Upper lobe of left lung (tissue), 4 donors: ENCODE measurements at regions not wholly inside any gene's neighbourhood (a gene's known extent, or its start where the extent isn't known, plus 50 kb on each side); places are given as distances from the start of the nearest gene placed in this dataset.

Experiments
- POLR2A ChIP-seq, 4 donors: fragments of 450-650 bp; IDR thresholded peaks; one replicate each; pipeline ENCODE4 v1.5.1; 2016 to 2017; ENCODE audit warnings: antibody characterized with exemption in 4 of 4, mild to moderate bottlenecking in 2 of 4
- TF ChIP-seq, protein P1 (sequence below), 6 experiments: fragments of 450-650 bp in 4 of 6; fragments of 200-600 bp in 2 of 6; sonication (generic) in 2 of 6; IDR thresholded peaks; one replicate each; pipeline ENCODE4 v1.5.1; 2016 to 2019; ENCODE audit warnings: antibody characterized with exemption in 6 of 6

- TF ChIP-seq, protein P1, sequence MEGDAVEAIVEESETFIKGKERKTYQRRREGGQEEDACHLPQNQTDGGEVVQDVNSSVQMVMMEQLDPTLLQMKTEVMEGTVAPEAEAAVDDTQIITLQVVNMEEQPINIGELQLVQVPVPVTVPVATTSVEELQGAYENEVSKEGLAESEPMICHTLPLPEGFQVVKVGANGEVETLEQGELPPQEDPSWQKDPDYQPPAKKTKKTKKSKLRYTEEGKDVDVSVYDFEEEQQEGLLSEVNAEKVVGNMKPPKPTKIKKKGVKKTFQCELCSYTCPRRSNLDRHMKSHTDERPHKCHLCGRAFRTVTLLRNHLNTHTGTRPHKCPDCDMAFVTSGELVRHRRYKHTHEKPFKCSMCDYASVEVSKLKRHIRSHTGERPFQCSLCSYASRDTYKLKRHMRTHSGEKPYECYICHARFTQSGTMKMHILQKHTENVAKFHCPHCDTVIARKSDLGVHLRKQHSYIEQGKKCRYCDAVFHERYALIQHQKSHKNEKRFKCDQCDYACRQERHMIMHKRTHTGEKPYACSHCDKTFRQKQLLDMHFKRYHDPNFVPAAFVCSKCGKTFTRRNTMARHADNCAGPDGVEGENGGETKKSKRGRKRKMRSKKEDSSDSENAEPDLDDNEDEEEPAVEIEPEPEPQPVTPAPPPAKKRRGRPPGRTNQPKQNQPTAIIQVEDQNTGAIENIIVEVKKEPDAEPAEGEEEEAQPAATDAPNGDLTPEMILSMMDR (IDR thresholded peaks at IDR 0.05): no peak
- TF ChIP-seq POLR2A (IDR thresholded peaks at IDR 0.05): no peak
These were observed 81.0 kb upstream of the FGF3 start for GRCh38 chr11:69899957-69900821.
